Esophagus squamous epithelium (tissue), 5 donors: ENCODE measurements at regions not wholly inside any gene's neighbourhood (a gene's known extent, or its start where the extent isn't known, plus 50 kb on each side); places are given as distances from the start of the nearest gene placed in this dataset.

Experiments
- DNase-seq: peaks from one replicate; lab custom pipeline; 2025; lab: John Stamatoyannopoulos, UW
- H3K27ac ChIP-seq, 4 donors: fragments of 200-600 bp; sonication (generic); one replicate each; pipeline ENCODE4 v1.5.1; 2016 to 2019; ENCODE audit warnings: mild to moderate bottlenecking in 1 of 4
- H3K27me3 ChIP-seq, 4 donors: fragments of 200-600 bp; sonication (generic); 1 replicate in 3 of 4; 2 replicates in 1 of 4; pipeline versions ENCODE4 v1.5.1 to v1.6.0; 2017 to 2021; ENCODE audit warnings: antibody characterized with exemption in 1 of 4
- H3K36me3 ChIP-seq, 3 donors: fragments of 200-600 bp; sonication (generic); one replicate each; pipeline ENCODE4 v1.5.1; 2016 to 2019
- H3K4me1 ChIP-seq, 3 donors: fragments of 200-600 bp; sonication (generic); one replicate each; pipeline ENCODE4 v1.5.1; 2017 to 2019
- H3K4me3 ChIP-seq, 4 donors: fragments of 200-600 bp; sonication (generic); 1 replicate in 3 of 4; 2 replicates in 1 of 4; pipeline ENCODE4 v1.5.1; 2016 to 2019; ENCODE audit warnings: mild to moderate bottlenecking in 2 of 4, moderate library complexity in 1 of 4
- H3K9me3 ChIP-seq, 3 donors: fragments of 200-600 bp; sonication (generic); one replicate each; pipeline ENCODE4 v1.5.1; 2016 to 2019
- POLR2A ChIP-seq, 4 donors: fragments of 450-650 bp; IDR thresholded peaks; one replicate each; pipeline ENCODE4 v1.6.1; 2017; ENCODE audit warnings: antibody characterized with exemption in 4 of 4, mild to moderate bottlenecking in 4 of 4, moderate library complexity in 3 of 4
- WGBS, 2 donors: methylation state at CpG; one replicate each; pipeline ENCODE4 v1.1.5; 2018; 5-methylcytosine and 5-hydroxymethylcytosine counted together
- intact Hi-C: fragments of 100-400 bp; cut with DNase I; formaldehyde crosslinking; loops from one replicate; pipeline ENCODE4 v1.15.0; 2022
- TF ChIP-seq, protein P1 (sequence below), 6 experiments: fragments of 450-650 bp in 4 of 6; fragments of 200-600 bp in 2 of 6; sonication (generic) in 2 of 6; IDR thresholded peaks; one replicate each; pipeline ENCODE4 v1.5.1; 2016 to 2019; ENCODE audit warnings: antibody characterized with exemption in 6 of 6, mild to moderate bottlenecking in 4 of 6, moderate library complexity in 4 of 6
- donor health status: DM: yes; HTN: yes; CAD: no.

DNA sequence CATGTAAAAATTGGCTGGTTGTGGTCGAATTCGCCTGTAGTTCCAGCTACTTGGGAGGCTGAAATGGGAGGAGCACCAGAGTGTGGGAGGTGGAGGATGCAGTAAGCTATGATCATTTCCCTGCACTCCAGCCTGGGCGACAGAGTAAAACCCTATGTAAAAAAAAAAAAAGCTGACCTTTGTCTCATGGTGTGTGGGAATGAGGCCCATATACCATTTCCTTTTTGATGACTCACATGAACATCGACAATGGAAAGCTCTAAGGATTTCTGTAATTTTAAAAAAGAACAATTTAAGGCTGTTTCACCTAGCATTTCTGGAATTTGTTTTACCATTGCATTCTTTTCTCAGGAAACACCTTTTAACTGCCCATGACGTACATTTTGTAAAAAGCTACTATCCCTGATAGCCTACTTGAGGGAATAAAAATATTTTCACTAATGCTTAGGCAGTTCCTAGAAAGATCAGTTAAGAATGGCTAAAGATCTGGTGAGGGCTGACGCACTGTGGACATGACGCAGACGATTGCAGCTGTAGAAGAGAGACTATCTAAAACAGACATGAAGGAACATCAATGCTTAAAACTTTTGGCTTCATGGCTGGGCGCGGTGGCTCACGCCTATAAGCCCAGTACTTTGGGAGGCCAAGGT, 400.6 kb upstream of the IGFBP3 start:
- intact Hi-C loops = no loop called here
- H3K4me3 ChIP-seq = no peak overlapping the region
- no peaks in the 10 kb centered on the region for H3K36me3 ChIP-seq
- 77 to 79% methylated on average over 11 of the region's 11 CpGs for WGBS, 2 donors
- H3K27ac ChIP-seq = no peak overlapping the region
- no peak for DNase-seq
- H3K9me3 ChIP-seq = no peaks in the 10 kb centered on the region
- no peaks in the 10 kb centered on the region for H3K27me3 ChIP-seq
- no peak for TF ChIP-seq POLR2A (IDR thresholded peaks at IDR 0.05)
- TF ChIP-seq, protein P1, sequence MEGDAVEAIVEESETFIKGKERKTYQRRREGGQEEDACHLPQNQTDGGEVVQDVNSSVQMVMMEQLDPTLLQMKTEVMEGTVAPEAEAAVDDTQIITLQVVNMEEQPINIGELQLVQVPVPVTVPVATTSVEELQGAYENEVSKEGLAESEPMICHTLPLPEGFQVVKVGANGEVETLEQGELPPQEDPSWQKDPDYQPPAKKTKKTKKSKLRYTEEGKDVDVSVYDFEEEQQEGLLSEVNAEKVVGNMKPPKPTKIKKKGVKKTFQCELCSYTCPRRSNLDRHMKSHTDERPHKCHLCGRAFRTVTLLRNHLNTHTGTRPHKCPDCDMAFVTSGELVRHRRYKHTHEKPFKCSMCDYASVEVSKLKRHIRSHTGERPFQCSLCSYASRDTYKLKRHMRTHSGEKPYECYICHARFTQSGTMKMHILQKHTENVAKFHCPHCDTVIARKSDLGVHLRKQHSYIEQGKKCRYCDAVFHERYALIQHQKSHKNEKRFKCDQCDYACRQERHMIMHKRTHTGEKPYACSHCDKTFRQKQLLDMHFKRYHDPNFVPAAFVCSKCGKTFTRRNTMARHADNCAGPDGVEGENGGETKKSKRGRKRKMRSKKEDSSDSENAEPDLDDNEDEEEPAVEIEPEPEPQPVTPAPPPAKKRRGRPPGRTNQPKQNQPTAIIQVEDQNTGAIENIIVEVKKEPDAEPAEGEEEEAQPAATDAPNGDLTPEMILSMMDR (IDR thresholded peaks at IDR 0.05) = no peak
- H3K4me1 ChIP-seq = no peaks in the 10 kb centered on the region

DNA sequence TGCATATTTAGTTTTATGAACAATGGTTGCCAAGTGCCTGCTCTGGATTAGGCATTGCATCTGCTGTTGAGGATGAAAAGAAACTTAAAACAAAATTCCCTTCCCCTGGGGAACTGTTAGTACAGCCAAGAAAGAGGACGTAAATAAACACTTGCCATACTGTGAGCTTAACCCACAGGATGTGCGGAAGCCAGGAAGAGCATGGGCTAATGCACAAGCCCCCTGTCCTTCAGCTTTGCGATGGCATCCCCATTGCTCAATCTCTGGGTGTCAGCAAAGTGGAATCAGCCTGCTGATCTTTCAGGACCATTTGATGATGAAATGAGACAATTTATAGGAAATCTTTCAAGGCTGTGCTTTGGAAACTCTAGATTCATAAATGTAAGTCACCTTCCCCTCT, 399.9 kb upstream of the IGFBP3 start:
- no peaks in the 10 kb centered on the region for H3K36me3 ChIP-seq
- DNase-seq = no peak
- WGBS, 2 donors = 65 to 68% methylated on average over 2 to 3 of the region's 3 CpGs
- TF ChIP-seq POLR2A (IDR thresholded peaks at IDR 0.05) = no peak
- TF ChIP-seq, protein P1 (IDR thresholded peaks at IDR 0.05) = no peak
- no peak overlapping the region for H3K27ac ChIP-seq
- no peaks in the 10 kb centered on the region for H3K4me1 ChIP-seq
- H3K27me3 ChIP-seq = no peaks in the 10 kb centered on the region
- no peak overlapping the region for H3K4me3 ChIP-seq
- intact Hi-C loops = no loop called here
- no peaks in the 10 kb centered on the region for H3K9me3 ChIP-seq

DNA sequence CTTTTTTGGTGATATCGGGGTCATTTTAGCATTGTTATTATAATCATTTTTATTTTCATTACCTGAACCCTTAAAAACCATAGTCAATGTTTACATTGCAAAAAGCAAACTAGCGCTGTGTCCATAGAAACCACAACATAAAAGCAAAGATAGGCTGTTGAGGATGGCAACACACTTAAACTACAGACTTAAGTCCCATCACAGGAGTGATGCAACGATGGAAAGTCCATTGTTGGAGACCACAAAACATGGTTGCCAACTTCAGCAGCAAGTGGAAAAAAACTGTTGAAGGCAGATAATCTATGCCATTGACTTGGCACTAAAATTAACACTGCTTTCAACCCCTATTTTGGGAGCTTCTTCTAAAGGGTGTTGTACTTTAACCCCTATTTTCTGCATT, 398.8 kb upstream of the IGFBP3 start:
- Histone ChIP-seq H3K4me1 (no peaks in the 10 kb centered on the region), H3K9me3 (no peaks in the 10 kb centered on the region), H3K27ac (no peak overlapping the region), H3K4me3 (no peak overlapping the region), H3K36me3 (no peaks in the 10 kb centered on the region), H3K27me3 (no peaks in the 10 kb centered on the region)
- WGBS, 2 donors = 52 to 54% methylated on average over 3 of the region's 3 CpGs
- no peak for DNase-seq
- TF ChIP-seq POLR2A (IDR thresholded peaks at IDR 0.05) = no peak
- TF ChIP-seq, protein P1 (IDR thresholded peaks at IDR 0.05) = no peak
- intact Hi-C loops = no loop called here

DNA sequence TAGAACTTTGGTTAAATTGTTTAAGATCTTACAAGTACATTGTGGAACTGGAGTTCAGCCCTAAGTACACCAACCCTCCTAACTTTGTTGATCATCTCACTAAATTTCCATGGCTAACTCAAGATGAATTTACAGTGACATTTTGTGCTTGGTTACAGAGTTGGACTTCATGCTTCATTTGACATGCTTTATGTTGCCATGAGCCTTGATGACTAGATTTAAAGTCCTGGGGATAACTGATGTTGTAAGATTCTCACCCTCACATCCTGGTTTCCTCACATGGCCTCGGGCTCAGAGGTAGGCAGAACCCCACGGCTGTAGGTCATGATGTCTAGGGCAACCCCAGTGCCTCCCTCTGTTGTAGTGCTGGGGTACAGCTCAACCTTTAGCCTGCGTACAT, 397.2 kb upstream of the IGFBP3 start:
- intact Hi-C loops = no loop called here
- 63 to 86% methylated on average over 3 of the region's 3 CpGs for WGBS, 2 donors
- TF ChIP-seq, protein P1 (IDR thresholded peaks at IDR 0.05) = no peak
- TF ChIP-seq POLR2A (IDR thresholded peaks at IDR 0.05) = no peak

DNA sequence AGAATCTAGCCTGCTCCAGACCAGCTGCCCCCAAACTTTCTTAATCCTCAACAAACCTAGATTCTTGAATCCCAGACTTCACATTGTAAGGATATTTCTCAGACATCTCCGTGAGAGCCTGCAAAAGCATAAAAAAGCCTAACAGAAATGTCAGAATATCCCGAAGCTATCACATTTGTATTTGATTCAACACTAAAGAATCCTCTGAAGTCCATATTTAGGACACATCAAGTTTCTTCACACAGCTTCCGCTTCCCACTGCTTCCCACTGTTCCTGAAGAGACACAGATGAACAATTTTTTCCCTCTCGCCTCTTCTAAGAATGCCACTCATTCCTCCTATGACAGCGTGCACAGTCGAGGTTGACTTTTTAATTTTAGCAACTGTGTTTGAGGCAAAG, 396.2 kb upstream of the IGFBP3 start:
- H3K27me3 ChIP-seq = no peaks in the 10 kb centered on the region
- 73 to 80% methylated on average over 6 of the region's 6 CpGs for WGBS, 2 donors
- no peaks in the 10 kb centered on the region for H3K4me1 ChIP-seq
- DNase-seq = no peak
- H3K4me3 ChIP-seq = no peak overlapping the region
- H3K36me3 ChIP-seq = no peaks in the 10 kb centered on the region
- TF ChIP-seq, protein P1 (IDR thresholded peaks at IDR 0.05) = no peak
- no peak for TF ChIP-seq POLR2A (IDR thresholded peaks at IDR 0.05)
- intact Hi-C loops = no loop called here
- H3K27ac ChIP-seq = no peak overlapping the region
- no peaks in the 10 kb centered on the region for H3K9me3 ChIP-seq

More for the DNA sequence above, 397.2 kb upstream of the IGFBP3 start:
- no peak overlapping the region for H3K27ac ChIP-seq
- H3K4me3 ChIP-seq = no peak overlapping the region
- no peaks in the 10 kb centered on the region for H3K36me3 ChIP-seq
- no peaks in the 10 kb centered on the region for H3K9me3 ChIP-seq
- H3K27me3 ChIP-seq = no peaks in the 10 kb centered on the region
- DNase-seq = no peak
- H3K4me1 ChIP-seq = no peaks in the 10 kb centered on the region
